H1 (cell line): ENCODE measurements at regions not wholly inside any gene's neighbourhood (a gene's known extent, or its start where the extent isn't known, plus 50 kb on each side); places are given as distances from the start of the nearest gene placed in this dataset.

ENCODE experiments used
- CTCF ChIP-seq, 3 experiments: IDR thresholded peaks; 1 replicate in 2 of 3; 2 replicates in 1 of 3; pipeline versions ENCODE4 v1.5.1 to v1.6.1; 2011; ENCODE audit warnings: low read length in 3 of 3, mild to moderate bottlenecking in 3 of 3, inconsistent platforms in 2 of 3, low read depth in 1 of 3, moderate library complexity in 1 of 3; ENCODE audit not compliant: insufficient read depth in 1 of 3; ENCODE audit errors: control extremely low read depth in 1 of 3
- RAD21 ChIP-seq, 2 experiments: IDR thresholded peaks in 1 of 2; conservative IDR thresholded peaks in 1 of 2; 2 replicates each; pipeline ENCODE4 v1.6.1; 2011; ENCODE audit warnings: low read depth in 2 of 2, low read length in 2 of 2, improper control_type of control experiment in 1 of 2, inconsistent platforms in 1 of 2, mild to moderate bottlenecking in 1 of 2, moderate library complexity in 1 of 2
- RBBP5 ChIP-seq: IDR thresholded peaks from 2 replicates; pipeline ENCODE4 v1.7.1; 2012; ENCODE audit warnings: low read depth, mild to moderate bottlenecking, inconsistent platforms, low read length, moderate library complexity, borderline replicate concordance
- TBP ChIP-seq: IDR thresholded peaks from 2 replicates; pipeline ENCODE4 v1.6.1; 2011; ENCODE audit warnings: low read depth, low read length, improper control_type of control experiment

DNA sequence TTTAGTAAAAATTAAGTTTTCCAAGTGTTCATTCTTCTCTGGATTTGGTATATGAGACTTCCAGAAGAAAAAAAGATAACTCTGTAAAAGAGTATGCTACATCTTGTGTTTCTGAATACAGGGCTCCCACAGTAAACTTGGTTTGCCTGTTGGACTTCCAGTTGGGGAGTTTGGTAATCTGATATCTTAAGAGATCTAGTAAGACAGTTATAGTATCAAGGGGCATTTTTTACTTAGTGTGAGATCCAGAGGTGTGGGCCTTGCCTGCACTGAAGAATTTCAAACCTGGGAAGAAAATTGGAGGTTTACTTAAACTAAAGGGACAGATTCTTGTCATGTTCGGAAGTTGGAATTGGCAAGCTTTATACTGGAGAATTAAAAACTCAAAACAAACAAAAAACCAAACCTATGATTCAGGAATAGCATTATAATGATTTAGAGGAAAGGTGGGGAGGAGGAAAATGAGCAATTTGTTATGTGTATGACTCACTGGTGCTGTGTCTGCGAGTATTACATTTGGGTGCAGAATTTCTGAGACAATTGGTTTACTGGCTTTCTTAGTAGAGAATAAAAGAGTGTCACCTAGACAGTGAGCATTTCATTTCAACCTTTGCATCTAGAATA lies 58.9 kb upstream of the ULK4 start (continued):
- no peak for TF ChIP-seq TBP
- TF ChIP-seq CTCF (IDR thresholded peaks at IDR 0.05; ENCODE audit: control extremely low read depth in 1 of 3, insufficient read depth in 1 of 3, low read depth in 1 of 3, low read length in 3 of 3): no peak
- TF ChIP-seq RAD21 (IDR thresholded peaks at IDR 0.05 in 1 of 2, conservative IDR thresholded peaks at IDR 0.05 in 1 of 2; ENCODE audit: low read depth in 2 of 2, low read length in 2 of 2): no peak
- TF ChIP-seq RBBP5: no peak
